ENCODE measurements at regions not wholly inside any gene's neighbourhood (a gene's known extent, or its start where the extent isn't known, plus 50 kb on each side); places are given as distances from the start of the nearest gene placed in this dataset.

- TF ChIP-seq CTCF (conservative IDR thresholded peaks at IDR 0.05; ENCODE audit: low read depth, low read length), result no peak
- DNase-seq (ENCODE audit: low read depth), result no peak
- H3K4me3 ChIP-seq (ENCODE audit: low read depth, low read length), result no peak overlapping the region
Measured at GRCh38 chr4:160161026-160161425, 1058.1 kb downstream of the RAPGEF2 start.

- DNase-seq (ENCODE audit: low read depth), result no peak
- peak; percentile 33 for TF ChIP-seq CTCF (conservative IDR thresholded peaks at IDR 0.05; ENCODE audit: low read depth, low read length)
- H3K4me3 ChIP-seq (ENCODE audit: low read depth, low read length), result no peak overlapping the region
Measured at GRCh38 chr4:160175064-160175643, 1072.3 kb downstream of the RAPGEF2 start.

DNA sequence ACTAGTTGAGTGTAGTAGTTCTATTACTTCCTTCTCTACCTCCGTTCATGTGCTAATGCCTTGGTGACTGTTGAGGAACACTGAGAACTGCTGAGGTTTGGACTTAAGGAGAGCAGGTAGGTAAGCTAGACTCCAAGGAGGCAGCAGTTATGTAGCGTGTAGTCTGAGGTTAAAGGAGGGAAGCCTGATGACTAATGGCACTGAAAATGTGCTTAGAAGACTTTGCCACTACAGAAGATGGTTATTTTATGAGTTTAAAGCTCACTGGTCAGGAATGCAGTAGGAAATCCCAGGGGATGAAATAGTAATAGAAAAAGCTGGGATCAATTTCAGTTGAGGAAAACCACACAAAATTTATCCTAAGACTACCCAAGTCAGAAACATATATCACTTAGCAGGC, 1077.3 kb downstream of the RAPGEF2 start:
- H3K4me3 ChIP-seq (ENCODE audit: low read depth, low read length), result no peak overlapping the region
- TF ChIP-seq CTCF (conservative IDR thresholded peaks at IDR 0.05; ENCODE audit: low read depth, low read length), result no peak
- peak; percentile 22 for DNase-seq (ENCODE audit: low read depth)

DNA sequence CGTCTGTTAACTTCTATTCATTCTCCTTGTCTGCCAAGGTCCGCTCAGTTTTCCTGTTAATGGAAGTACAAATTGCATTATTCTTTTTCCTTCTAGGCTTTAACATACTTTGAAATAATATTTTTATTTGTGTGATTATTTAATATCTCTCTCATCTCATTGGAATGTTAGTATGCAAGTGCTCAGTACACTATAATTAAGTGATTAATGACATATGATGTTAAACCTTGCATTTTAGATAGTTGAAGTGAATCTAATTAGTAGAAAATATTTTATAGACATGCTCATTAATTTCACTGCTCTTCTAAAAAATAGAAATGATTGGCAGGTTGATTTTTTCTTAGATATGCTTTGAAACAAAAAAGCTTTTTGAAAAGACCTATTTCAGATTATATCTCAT, 1079.8 kb downstream of the RAPGEF2 start:
- H3K4me3 ChIP-seq (ENCODE audit: low read depth, low read length), result no peak overlapping the region
- no peak for TF ChIP-seq CTCF (conservative IDR thresholded peaks at IDR 0.05; ENCODE audit: low read depth, low read length)
- DNase-seq (ENCODE audit: low read depth), result no peak

GRCh38 chr4:160184884-160185283, 1082.0 kb downstream of the RAPGEF2 start:
- DNase-seq (ENCODE audit: low read depth), result no peak
- TF ChIP-seq CTCF (conservative IDR thresholded peaks at IDR 0.05; ENCODE audit: low read depth, low read length), result no peak
- H3K4me3 ChIP-seq (ENCODE audit: low read depth, low read length), result no peak overlapping the region

GRCh38 chr4:160193787-160194186, 1090.9 kb downstream of the RAPGEF2 start:
- TF ChIP-seq CTCF (conservative IDR thresholded peaks at IDR 0.05; ENCODE audit: low read depth, low read length), result no peak

GRCh38 chr4:160194716-160195115, 1091.8 kb downstream of the RAPGEF2 start:
- no peak for TF ChIP-seq CTCF (conservative IDR thresholded peaks at IDR 0.05; ENCODE audit: low read depth, low read length)
- DNase-seq (ENCODE audit: low read depth), result no peak
- H3K4me3 ChIP-seq (ENCODE audit: low read depth, low read length), result no peak overlapping the region

More at GRCh38 chr4:160193787-160194186, 1090.9 kb downstream of the RAPGEF2 start:
- H3K4me3 ChIP-seq (ENCODE audit: low read depth, low read length), result no peak overlapping the region
- DNase-seq (ENCODE audit: low read depth), result no peak

Measured in epithelial cell of proximal tubule (primary cell).